ENCODE measurements at regions not wholly inside any gene's neighbourhood (a gene's known extent, or its start where the extent isn't known, plus 50 kb on each side); places are given as distances from the start of the nearest gene placed in this dataset.

DNA sequence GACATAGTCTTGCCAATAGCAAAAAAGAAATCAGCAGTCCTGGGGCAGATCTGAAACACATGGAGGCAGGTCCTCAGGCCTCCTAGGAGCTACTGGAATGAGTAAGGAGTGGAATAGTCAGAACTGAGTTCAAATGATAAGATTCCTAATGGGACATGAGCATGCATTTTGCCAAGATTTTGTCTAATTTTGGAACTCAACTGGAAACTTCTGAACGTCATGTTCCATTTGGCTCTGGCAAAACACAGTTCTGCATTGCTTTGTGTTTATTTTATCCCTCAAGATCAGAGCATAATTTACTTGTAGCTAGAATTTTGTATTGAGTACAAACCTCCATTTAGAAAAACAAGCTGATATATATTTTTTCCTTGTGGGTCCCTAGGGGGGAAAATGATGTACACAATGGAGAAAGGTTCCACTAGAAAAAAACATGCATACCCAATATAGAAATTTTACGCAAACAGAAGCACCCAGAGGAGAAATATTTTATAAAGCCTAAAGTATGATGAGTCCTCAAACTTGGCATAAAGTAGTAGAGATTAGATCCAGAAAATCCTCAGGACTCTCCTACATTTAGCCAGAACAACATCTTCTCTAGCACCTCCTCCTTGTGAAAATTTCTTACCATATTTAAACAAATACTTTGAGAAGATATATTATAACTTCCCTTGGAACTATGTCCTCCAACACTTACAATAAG, 149.0 kb upstream of the SERP2 start:
- no peak for DNase-seq

GRCh38 chr13:44229371-44230030, 144.1 kb upstream of the SERP2 start:
- no peak for DNase-seq

GRCh38 chr13:44230071-44230470, 143.6 kb upstream of the SERP2 start:
- no peak for DNase-seq

DNA sequence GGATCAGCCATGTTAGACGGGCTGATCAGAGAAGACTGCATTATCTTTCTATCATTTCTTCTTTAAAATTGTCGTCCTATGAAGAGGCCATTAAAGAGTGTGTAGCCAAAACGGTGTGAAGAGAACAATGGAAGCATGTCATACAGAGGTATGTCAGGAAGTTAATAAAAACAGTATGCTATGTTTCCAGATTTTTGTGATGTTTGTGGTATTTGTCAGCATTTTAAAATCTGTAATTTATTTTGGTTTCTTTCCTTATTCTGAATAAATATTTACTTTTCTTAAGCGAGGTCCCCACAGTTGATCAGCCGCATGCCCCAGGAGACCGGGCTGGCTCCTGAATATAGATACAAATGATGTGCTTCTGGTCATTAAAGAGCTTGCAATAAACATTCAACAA, 142.9 kb upstream of the SERP2 start:
- DNase-seq, result no peak

DNA sequence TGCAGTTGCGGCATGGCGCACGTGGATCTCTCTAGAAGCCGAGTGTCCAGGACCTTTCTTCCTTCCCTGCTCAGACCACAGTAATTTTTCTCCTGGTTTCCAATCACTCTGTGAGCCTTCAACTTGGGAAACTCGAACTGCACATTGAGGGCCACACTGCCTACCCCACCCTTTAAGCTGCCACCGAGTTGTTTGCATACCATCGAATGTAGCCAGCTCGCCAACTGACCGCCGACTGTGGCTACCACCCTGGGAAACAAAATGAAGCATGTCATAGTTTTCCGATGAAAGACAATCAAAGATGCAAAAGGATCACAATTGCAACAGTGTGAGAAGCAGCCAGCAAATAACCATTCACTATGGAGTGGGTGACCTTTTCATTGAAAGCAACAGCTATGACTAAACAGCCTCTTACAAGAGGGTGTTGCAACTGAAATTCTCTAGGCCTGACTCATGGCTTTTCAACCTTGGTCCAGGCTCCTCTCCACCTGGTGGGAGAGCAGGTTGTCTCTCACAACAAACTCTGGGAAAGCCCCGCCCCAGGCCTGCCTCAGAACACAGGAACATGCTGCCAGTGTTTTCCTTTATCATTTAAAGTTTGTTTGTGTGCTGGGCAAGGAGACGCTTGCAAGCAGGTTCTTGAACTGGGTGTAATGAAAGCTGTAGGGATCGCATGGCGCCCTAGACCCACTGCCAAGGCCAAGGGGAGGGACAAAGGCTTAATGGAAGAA, 141.7 kb upstream of the SERP2 start:
- DNase-seq, result no peak

DNA sequence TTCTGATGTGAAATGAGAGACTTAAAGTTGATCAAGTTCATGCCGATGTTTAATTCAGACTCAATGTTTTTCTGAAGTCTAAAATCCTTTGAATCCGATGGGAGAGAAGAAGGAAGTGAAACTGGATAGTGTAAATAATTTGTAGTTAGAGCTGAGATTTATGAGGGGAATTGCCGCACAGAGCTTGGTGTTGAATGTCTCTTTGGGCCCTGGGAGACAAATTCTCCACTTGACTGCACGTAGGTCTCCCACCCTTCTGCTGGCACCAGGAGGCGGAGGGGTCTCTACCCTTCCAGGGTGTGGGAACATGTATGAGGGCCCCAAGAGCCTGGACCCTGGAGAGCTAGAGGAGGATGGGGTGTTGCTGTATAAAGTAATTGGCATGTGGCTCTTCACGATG, 140.8 kb upstream of the SERP2 start:
- DNase-seq, result no peak

- no peak for DNase-seq
These were observed 139.1 kb upstream of the SERP2 start for GRCh38 chr13:44234566-44234965.

- no peak for DNase-seq
These were observed 137.3 kb upstream of the SERP2 start for GRCh38 chr13:44236370-44236769.

GRCh38 chr13:44236801-44237207, 136.8 kb upstream of the SERP2 start:
- DNase-seq, result no peak

DNA sequence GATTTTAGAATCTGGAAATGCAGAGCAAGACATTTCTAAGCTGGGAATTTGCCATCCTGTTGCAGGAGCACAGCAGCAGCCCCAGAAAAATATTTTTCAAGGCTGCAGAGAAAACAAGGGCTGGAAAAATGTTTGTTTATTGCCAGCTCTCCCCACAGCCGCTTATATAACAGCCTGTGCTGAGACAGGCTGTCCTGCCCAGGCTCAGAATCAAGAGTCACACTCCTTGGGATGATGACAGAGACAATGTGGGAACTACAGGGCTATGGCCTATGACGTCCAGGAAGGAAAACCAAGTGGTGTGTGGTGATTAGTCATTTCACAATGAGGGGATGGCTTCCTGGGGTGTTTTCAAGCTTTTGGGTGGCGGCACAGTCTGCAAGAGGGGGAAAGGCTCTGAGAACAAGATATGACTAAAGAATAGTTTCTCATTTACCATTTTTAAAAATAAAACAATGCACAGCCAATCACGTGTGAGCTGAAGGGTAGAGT, 136.3 kb upstream of the SERP2 start:
- DNase-seq, result no peak

DNA sequence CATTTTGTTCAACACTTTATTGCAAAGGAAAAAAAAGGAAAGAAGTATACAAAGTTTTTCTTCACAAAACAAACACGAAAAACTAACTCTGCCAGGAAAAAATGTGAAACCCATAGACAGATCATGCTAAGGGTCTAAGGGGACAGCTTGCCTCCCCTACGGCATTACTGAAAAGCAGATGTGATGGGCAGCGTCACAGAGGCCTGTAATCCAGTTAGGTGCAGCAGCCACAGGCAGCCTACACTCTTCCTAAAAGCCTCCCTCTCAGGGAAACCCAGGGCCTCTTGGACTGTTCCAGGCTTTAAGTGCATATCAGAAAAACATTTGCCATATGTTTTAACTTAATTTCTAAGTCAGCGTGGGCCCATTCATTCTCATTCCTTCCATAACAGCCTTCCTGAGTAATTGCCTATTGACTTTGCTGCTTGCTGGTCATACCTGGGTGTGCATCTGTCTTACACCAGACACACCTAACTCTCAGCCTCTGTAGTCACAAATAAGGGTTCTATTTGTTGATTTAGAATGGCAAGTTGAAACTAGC, 135.7 kb upstream of the SERP2 start:
- no peak for DNase-seq

- no peak for DNase-seq
These were observed 132.9 kb upstream of the SERP2 start for GRCh38 chr13:44240611-44241145.

- no peak for DNase-seq
These were observed 132.0 kb upstream of the SERP2 start for GRCh38 chr13:44241638-44242037.

DNA sequence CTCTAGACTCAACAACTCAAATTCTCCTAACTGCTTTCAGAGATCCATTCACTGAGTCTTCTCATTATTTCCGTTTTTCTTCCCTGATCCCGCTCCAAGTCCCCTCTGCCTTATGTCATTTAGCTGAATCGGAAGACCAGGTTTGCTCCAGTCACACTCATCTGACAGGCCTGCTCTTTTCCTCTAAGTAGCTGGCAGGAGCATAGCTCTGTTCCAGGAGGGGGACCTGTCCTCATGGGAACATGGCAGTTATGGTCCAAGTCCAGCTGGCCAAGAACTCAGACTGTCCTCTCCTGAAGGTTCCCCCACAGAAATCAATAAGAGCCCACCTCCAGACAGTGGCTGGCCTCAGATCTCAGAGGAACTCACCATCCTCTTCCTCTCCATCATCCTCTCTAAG, 130.9 kb upstream of the SERP2 start:
- no peak for DNase-seq

DNA sequence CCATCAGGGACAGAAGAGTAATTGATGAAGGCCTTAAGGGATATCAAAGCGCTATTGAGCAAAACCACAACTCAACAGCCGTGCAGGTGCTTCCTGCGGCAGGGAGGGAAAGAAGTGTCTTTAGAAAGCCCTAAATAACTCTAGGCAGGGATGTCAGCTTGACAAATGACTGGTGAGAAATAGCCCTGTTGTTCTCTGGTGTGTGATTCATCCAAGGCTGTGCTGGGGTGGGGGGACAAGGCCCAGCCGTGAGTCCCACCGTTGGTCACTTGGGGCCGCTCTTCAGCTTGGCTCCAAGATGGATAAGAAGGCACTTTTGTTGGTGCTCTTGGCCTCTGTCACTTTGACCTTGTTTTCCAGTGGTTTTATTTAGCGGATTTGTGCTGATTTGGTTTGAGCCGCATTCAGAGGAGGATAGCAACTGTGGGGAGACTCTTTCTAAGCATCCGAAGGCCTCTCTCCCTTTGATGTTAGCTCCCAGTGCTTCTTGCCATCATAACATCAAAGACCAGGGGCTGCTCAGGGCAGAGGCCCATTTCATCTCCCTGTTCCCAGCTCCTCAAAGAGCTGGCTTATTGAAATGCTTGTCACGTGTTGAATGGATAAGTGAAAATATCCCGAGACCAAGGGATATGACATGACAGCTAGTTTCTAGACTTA, 130.3 kb upstream of the SERP2 start:
- DNase-seq, result no peak

GRCh38 chr13:44244288-44244687, 129.3 kb upstream of the SERP2 start:
- DNase-seq, result no peak

DNA sequence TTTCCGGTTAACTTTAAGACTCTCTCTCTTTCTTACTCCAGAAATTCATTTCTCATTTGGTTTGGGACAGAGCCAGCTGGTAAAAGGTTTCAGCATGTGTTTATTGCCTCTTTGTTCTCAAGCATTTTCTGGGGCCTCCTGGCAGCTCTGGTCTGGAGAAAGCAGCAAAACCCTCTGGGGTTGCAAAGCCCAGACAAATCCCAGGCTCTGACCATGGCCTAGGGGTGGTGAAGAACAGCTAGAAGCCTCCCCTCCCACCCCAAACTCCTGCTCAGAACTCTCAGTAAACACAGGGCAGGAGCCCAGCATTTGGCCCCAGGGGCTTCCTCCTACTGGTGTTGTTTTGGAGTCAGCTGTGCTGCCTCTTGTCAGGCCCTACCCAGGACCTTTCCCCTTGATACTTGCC, 124.2 kb upstream of the SERP2 start:
- no peak for DNase-seq

GRCh38 chr13:44252938-44253337, 120.7 kb upstream of the SERP2 start:
- no peak for DNase-seq

GRCh38 chr13:44255771-44256364, 117.8 kb upstream of the SERP2 start:
- DNase-seq, result no peak

- DNase-seq, result no peak
These were observed 115.8 kb upstream of the SERP2 start for GRCh38 chr13:44257796-44258195.

- DNase-seq, result no peak
These were observed 114.3 kb upstream of the SERP2 start for GRCh38 chr13:44259045-44260027.

Data from NCI-H1694 treated with DMSO at 0.1 percent for 48 hours (cell line).